HepG2 (cell line): ENCODE measurements at regions not wholly inside any gene's neighbourhood (a gene's known extent, or its start where the extent isn't known, plus 50 kb on each side); places are given as distances from the start of the nearest gene placed in this dataset.

Experiments
- FOXO1 ChIP-seq: sonication (generic); formaldehyde crosslinking; IDR thresholded peaks from 2 replicates; pipeline ENCODE4 v1.4.0; 2020; ENCODE audit warnings: missing genetic modification reagents
- GABPB1 ChIP-seq: IDR thresholded peaks from 2 replicates; pipeline ENCODE4 v1.6.1; 2016; ENCODE audit warnings: mild to moderate bottlenecking, missing genetic modification reagents, moderate library complexity, missing compliant biosample characterization
- NR2F2 ChIP-seq: IDR thresholded peaks from 2 replicates; pipeline ENCODE4 v1.6.1; 2012; ENCODE audit warnings: low read depth, inconsistent platforms, borderline replicate concordance
- PHF8 ChIP-seq: sonication (generic); formaldehyde crosslinking; IDR thresholded peaks from 2 replicates; pipeline ENCODE4 v1.5.0; 2020; ENCODE audit warnings: missing genetic modification reagents
- ZBTB7A ChIP-seq: sonication (generic); formaldehyde crosslinking; IDR thresholded peaks from 2 replicates; pipeline ENCODE4 v1.8.0; 2022; ENCODE audit warnings: mild to moderate bottlenecking, missing genetic modification reagents
- TF ChIP-seq, protein P1 (sequence below): sonication (generic); formaldehyde crosslinking; IDR thresholded peaks from 2 replicates; pipeline ENCODE4 v1.8.1; 2023; ENCODE audit warnings: missing genetic modification reagents, inconsistent platforms, borderline replicate concordance
- TF ChIP-seq, protein P2 (sequence below): IDR thresholded peaks from 2 replicates; pipeline ENCODE4 v1.6.1; 2016; ENCODE audit warnings: missing compliant biosample characterization, missing genetic modification reagents, borderline replicate concordance

DNA sequence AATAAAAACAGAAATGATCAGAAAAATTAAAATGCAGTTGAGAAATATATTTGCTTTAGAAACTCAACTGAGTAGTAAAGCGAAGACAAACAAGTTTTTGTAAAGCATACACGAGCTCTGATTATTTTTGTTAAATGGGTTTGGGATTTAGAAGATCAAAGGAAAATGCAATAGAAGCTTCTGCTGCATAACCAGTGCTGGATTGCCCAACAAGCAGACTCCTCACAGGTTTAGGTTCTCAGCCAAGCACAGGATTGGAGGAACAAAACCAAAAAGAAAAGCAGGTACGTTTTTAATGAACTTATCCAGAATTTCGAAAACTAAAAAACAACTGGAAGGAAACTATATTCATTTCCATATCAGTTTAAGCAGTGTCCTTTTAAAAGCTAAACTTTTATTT lies 423.8 kb downstream of the TMEM161B start:
- no peak for TF ChIP-seq FOXO1 (CRISPR knock-in tag)
- TF ChIP-seq, protein P1, sequence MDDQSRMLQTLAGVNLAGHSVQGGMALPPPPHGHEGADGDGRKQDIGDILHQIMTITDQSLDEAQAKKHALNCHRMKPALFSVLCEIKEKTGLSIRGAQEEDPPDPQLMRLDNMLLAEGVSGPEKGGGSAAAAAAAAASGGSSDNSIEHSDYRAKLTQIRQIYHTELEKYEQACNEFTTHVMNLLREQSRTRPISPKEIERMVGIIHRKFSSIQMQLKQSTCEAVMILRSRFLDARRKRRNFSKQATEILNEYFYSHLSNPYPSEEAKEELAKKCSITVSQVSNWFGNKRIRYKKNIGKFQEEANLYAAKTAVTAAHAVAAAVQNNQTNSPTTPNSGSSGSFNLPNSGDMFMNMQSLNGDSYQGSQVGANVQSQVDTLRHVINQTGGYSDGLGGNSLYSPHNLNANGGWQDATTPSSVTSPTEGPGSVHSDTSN (CRISPR knock-in tag) = no peak
- no peak for TF ChIP-seq PHF8 (CRISPR knock-in tag)
- no peak for TF ChIP-seq GABPB1 (CRISPR knock-in tag)
- no peak for TF ChIP-seq NR2F2
- TF ChIP-seq, protein P2, sequence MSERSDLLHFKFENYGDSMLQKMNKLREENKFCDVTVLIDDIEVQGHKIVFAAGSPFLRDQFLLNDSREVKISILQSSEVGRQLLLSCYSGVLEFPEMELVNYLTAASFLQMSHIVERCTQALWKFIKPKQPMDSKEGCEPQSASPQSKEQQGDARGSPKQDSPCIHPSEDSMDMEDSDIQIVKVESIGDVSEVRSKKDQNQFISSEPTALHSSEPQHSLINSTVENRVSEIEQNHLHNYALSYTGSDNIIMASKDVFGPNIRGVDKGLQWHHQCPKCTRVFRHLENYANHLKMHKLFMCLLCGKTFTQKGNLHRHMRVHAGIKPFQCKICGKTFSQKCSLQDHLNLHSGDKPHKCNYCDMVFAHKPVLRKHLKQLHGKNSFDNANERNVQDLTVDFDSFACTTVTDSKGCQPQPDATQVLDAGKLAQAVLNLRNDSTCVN = no peak
- TF ChIP-seq ZBTB7A (CRISPR knock-in tag) = no peak
